GM23338 (cell line): ENCODE measurements at regions not wholly inside any gene's neighbourhood (a gene's known extent, or its start where the extent isn't known, plus 50 kb on each side); places are given as distances from the start of the nearest gene placed in this dataset.

Source experiments
- ATAC-seq: fragments of 200-7000 bp; cut with Tn5 transposase; 3 replicates; pipeline ENCODE4 v1.9.1; 2020
- DNase-seq: peaks from one replicate; pipeline ENCODE4 v3.0.0-alpha.2; 2015; ENCODE audit warnings: low spot score
- H2AFZ ChIP-seq: fragments of 200-600 bp; sonication (generic); 2 replicates; pipeline ENCODE4 v1.8.0; 2016; ENCODE audit warnings: antibody characterized with exemption, mild to moderate bottlenecking, moderate library complexity
- H3F3A ChIP-seq: fragments of 200-600 bp; sonication (generic); replicated peaks from 2 replicates; pipeline ENCODE4 v1.8.0; 2017; ENCODE audit warnings: antibody characterized with exemption, mixed run types, low read depth
- H3K27ac ChIP-seq: fragments of 200-600 bp; sonication (generic); 2 replicates; pipeline ENCODE4 v1.6.1; 2016; ENCODE audit warnings: low read depth
- H3K27me3 ChIP-seq: fragments of 200-600 bp; sonication (generic); 2 replicates; pipeline ENCODE4 v1.8.0; 2016; ENCODE audit warnings: mild to moderate bottlenecking, mixed run types, moderate library complexity; ENCODE audit not compliant: insufficient read depth
- H3K36me3 ChIP-seq: fragments of 200-600 bp; sonication (generic); 2 replicates; pipeline ENCODE4 v1.8.0; 2016; ENCODE audit warnings: mild to moderate bottlenecking; ENCODE audit not compliant: insufficient read depth
- H3K4me1 ChIP-seq: fragments of 200-600 bp; sonication (generic); 2 replicates; pipeline ENCODE4 v1.8.0; 2016; ENCODE audit warnings: mild to moderate bottlenecking, moderate library complexity; ENCODE audit not compliant: insufficient read depth
- H3K4me2 ChIP-seq: fragments of 200-600 bp; sonication (generic); 2 replicates; pipeline ENCODE4 v1.7.1; 2017; ENCODE audit warnings: mixed run types
- H3K4me3 ChIP-seq: fragments of 200-600 bp; sonication (generic); 2 replicates; pipeline ENCODE4 v1.6.1; 2016; ENCODE audit warnings: mixed run types
- H3K79me2 ChIP-seq: fragments of 200-600 bp; sonication (generic); replicated peaks from 2 replicates; pipeline ENCODE4 v1.8.0; 2017; ENCODE audit warnings: mild to moderate bottlenecking; ENCODE audit not compliant: insufficient read depth
- H3K9me2 ChIP-seq: fragments of 200-600 bp; sonication (generic); 2 replicates; pipeline ENCODE4 v1.8.0; 2017; ENCODE audit not compliant: insufficient read depth
- H4K20me1 ChIP-seq: fragments of 200-600 bp; sonication (generic); replicated peaks from 2 replicates; pipeline ENCODE4 v1.8.0; 2017; ENCODE audit warnings: mild to moderate bottlenecking; ENCODE audit not compliant: insufficient read depth
- H3K27ac Mint-ChIP-seq: 2 replicates; pipeline ENCODE4 v1.8.0; 2020; ENCODE audit warnings: inconsistent platforms, mild to moderate bottlenecking, moderate library complexity, mixed read lengths
- H3K27me3 Mint-ChIP-seq: 3 replicates; pipeline ENCODE4 v1.8.0; 2022; ENCODE audit warnings: low read depth, mild to moderate bottlenecking, moderate library complexity, mixed read lengths, inconsistent platforms; ENCODE audit not compliant: insufficient read depth, poor library complexity
- H3K36me3 Mint-ChIP-seq: 3 replicates; pipeline ENCODE4 v1.8.0; 2021; ENCODE audit warnings: low read depth, mild to moderate bottlenecking, inconsistent platforms, moderate library complexity, mixed read lengths
- H3K4me1 Mint-ChIP-seq: 3 replicates; pipeline ENCODE4 v1.8.0; 2020; ENCODE audit warnings: mild to moderate bottlenecking, inconsistent platforms, mixed read lengths
- H3K4me3 Mint-ChIP-seq: 3 replicates; pipeline ENCODE4 v1.8.0; 2021; ENCODE audit warnings: moderate library complexity, mild to moderate bottlenecking, inconsistent platforms, mixed read lengths
- H3K9me3 Mint-ChIP-seq: 3 replicates; pipeline ENCODE4 v1.8.0; 2020; ENCODE audit warnings: moderate library complexity, mild to moderate bottlenecking, inconsistent platforms, mixed read lengths
- CREB1 ChIP-seq: fragments of 250-450 bp; sonication (Bioruptor Pico); IDR thresholded peaks from 2 replicates; pipeline ENCODE4 v1.5.0; 2020; ENCODE audit warnings: low read depth, mild to moderate bottlenecking, moderate library complexity
- CTCF ChIP-seq, 2 experiments: fragments of 200-600 bp in 1 of 2; sonication (generic) in 1 of 2; conservative IDR thresholded peaks; 2 replicates each; pipeline versions ENCODE4 v1.5.1 to v1.6.1; 2016 to 2017; ENCODE audit warnings: antibody characterized with exemption in 2 of 2, low read depth in 2 of 2, mild to moderate bottlenecking in 2 of 2, moderate library complexity in 1 of 2
- ETS1 ChIP-seq: IDR thresholded peaks from 2 replicates; pipeline ENCODE4 v1.6.1; 2016; ENCODE audit warnings: antibody characterized with exemption
- EZH2 ChIP-seq: fragments of 200-600 bp; sonication (generic); IDR thresholded peaks from one replicate; pipeline ENCODE4 v1.8.0; 2017; ENCODE audit warnings: antibody characterized with exemption, mild to moderate bottlenecking, low read depth; ENCODE audit not compliant: unreplicated experiment
- EZH2phosphoT487 ChIP-seq: fragments of 200-600 bp; sonication (generic); IDR thresholded peaks from one replicate; pipeline ENCODE4 v1.8.1; 2018; ENCODE audit warnings: antibody characterized with exemption; ENCODE audit not compliant: unreplicated experiment
- JUNB ChIP-seq: IDR thresholded peaks from one replicate; pipeline ENCODE4 v1.6.1; 2016; ENCODE audit warnings: antibody characterized with exemption; ENCODE audit not compliant: unreplicated experiment
- NANOG ChIP-seq: IDR thresholded peaks from 2 replicates; pipeline ENCODE4 v1.6.1; 2016; ENCODE audit warnings: antibody characterized with exemption, borderline replicate concordance
- POLR2AphosphoS5 ChIP-seq: IDR thresholded peaks from 2 replicates; pipeline ENCODE4 v1.6.1; 2016; ENCODE audit warnings: antibody characterized with exemption, low read depth
- REST ChIP-seq: IDR thresholded peaks from one replicate; pipeline ENCODE4 v1.6.1; 2018; ENCODE audit warnings: antibody characterized with exemption; ENCODE audit not compliant: unreplicated experiment
- STAT1 ChIP-seq: IDR thresholded peaks from one replicate; pipeline ENCODE4 v1.6.1; 2016; ENCODE audit warnings: antibody characterized with exemption; ENCODE audit not compliant: unreplicated experiment
- ZNF114 ChIP-seq: fragments of 250-450 bp; sonication (Bioruptor Pico); IDR thresholded peaks from 2 replicates; pipeline ENCODE4 v1.5.0; 2020; ENCODE audit warnings: mild to moderate bottlenecking, moderate library complexity
- ZNF331 ChIP-seq: fragments of 250-450 bp; sonication (Bioruptor Pico); IDR thresholded peaks from 2 replicates; pipeline ENCODE4 v1.5.0; 2020; ENCODE audit warnings: low read depth, mild to moderate bottlenecking, moderate library complexity
- ZNF462 ChIP-seq: fragments of 250-450 bp; sonication (Bioruptor Pico); IDR thresholded peaks from 2 replicates; pipeline ENCODE4 v1.5.0; 2020; ENCODE audit warnings: mild to moderate bottlenecking, moderate library complexity

- Mint-ChIP-seq H3K4me3 (no peak overlapping the region), H3K36me3 (no peaks in the 10 kb centered on the region), H3K4me1 (no peaks in the 10 kb centered on the region), H3K27me3 (no peaks in the 10 kb centered on the region), H3K27ac (no peak overlapping the region), H3K9me3 (no peaks in the 10 kb centered on the region)
- no peak overlapping the region for H3K4me3 ChIP-seq
- H3K9me2 ChIP-seq = peaks cover 6% of the 10 kb centered on the region; the same call in 1 of the 2 replicates
- no peak overlapping the region; the same call in 1 of the 2 replicates for H2AFZ ChIP-seq
- no peak overlapping the region for H3K27ac ChIP-seq
- H3F3A ChIP-seq = no peaks in the 10 kb centered on the region
- TF ChIP-seq ZNF462 (CRISPR knock-in tag) (no peak), ETS1 (no peak), JUNB (no peak), EZH2 (no peak), POLR2AphosphoS5 (no peak), EZH2phosphoT487 (no peak), ZNF114 (CRISPR knock-in tag) (no peak), CTCF (conservative IDR thresholded peaks at IDR 0.05; ENCODE audit: low read depth in 2 of 2) (no peak), STAT1 (no peak), NANOG (no peak), REST (no peak), CREB1 (CRISPR knock-in tag) (no peak), ZNF331 (CRISPR knock-in tag) (no peak)
- ATAC-seq (no peak), DNase-seq (no peak)
- H4K20me1 ChIP-seq = no peaks in the 10 kb centered on the region
- no peaks in the 10 kb centered on the region for H3K79me2 ChIP-seq
- H3K36me3 ChIP-seq = no peaks in the 10 kb centered on the region
- H3K4me1 ChIP-seq = no peaks in the 10 kb centered on the region
- no peaks in the 10 kb centered on the region for H3K27me3 ChIP-seq
- no peak overlapping the region for H3K4me2 ChIP-seq
Measured at GRCh38 chr9:116074658-116075057, 78.9 kb upstream of the PAPPA start.
